Left ventricle myocardium inferior (tissue), 1 donor: ENCODE measurements at regions not wholly inside any gene's neighbourhood (a gene's known extent, or its start where the extent isn't known, plus 50 kb on each side); places are given as distances from the start of the nearest gene placed in this dataset. TPM values are rescaled to one million over a fixed set of nuclear protein-coding genes. Genes with fewer than 3 reads are reported as not detected.

Experiments used
- DNase-seq: peaks from one replicate; pipeline ENCODE4 v3.0.0-alpha.2; 2020
- H3K27ac ChIP-seq: fragments of 200-600 bp; replicated peaks from 2 replicates; pipeline ENCODE4 v1.8.0; 2021
- H3K27me3 ChIP-seq: fragments of 200-600 bp; 2 replicates; pipeline ENCODE4 v1.8.0; 2021; ENCODE audit warnings: low read depth
- H3K36me3 ChIP-seq: fragments of 200-600 bp; 2 replicates; pipeline ENCODE4 v1.8.0; 2021
- H3K4me1 ChIP-seq: fragments of 200-600 bp; 2 replicates; pipeline ENCODE4 v1.8.0; 2021
- H3K4me3 ChIP-seq: fragments of 200-600 bp; 2 replicates; pipeline ENCODE4 v1.8.0; 2021; ENCODE audit warnings: mild to moderate bottlenecking, moderate library complexity
- H3K9me3 ChIP-seq: fragments of 200-600 bp; replicated peaks from 2 replicates; pipeline ENCODE4 v1.8.0; 2021
- intact Hi-C: fragments of 100-400 bp; cut with micrococcal nuclease; formaldehyde crosslinking; loops from one replicate; pipeline ENCODE4 v1.11.0; 2022
- microRNA-seq: library from miRNA; unstranded; fragments of <30 nt; microRNA quantifications from one replicate; pipeline ENCODE4 v1.2.0, GENCODE V29; 2020
- TF ChIP-seq, protein P1 (sequence below): fragments of 200-600 bp; IDR thresholded peaks from 2 replicates; pipeline ENCODE4 v1.8.0; 2021; ENCODE audit warnings: antibody characterized with exemption, mild to moderate bottlenecking, borderline replicate concordance
- donor health status: DM: no; HTN: yes; CAD: no; lungs with severe emphysema.

DNA sequence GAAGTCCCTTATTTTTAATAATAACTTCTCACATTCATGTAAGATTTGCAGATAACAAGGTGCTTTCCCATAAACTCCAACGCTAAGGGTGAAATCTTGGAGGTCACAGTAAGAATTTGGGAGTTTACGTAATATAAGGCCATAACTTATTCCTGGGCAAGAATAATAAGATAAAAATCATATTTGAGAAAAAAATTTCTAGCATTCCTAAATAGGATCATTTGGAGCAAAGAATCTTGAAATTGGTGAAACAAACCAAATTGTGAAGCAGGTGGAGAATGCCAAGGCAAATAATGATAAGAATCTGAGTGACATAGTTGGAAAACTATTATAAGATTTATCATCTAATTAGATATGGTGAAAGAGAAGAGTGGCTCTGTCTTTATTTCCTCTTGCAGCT lies 50.4 kb upstream of the FGF16 start:
- intact Hi-C loops, result no loop called here
- DNase-seq, result no peak

More for the DNA sequence above, 50.4 kb upstream of the FGF16 start:
- TF ChIP-seq, protein P1, sequence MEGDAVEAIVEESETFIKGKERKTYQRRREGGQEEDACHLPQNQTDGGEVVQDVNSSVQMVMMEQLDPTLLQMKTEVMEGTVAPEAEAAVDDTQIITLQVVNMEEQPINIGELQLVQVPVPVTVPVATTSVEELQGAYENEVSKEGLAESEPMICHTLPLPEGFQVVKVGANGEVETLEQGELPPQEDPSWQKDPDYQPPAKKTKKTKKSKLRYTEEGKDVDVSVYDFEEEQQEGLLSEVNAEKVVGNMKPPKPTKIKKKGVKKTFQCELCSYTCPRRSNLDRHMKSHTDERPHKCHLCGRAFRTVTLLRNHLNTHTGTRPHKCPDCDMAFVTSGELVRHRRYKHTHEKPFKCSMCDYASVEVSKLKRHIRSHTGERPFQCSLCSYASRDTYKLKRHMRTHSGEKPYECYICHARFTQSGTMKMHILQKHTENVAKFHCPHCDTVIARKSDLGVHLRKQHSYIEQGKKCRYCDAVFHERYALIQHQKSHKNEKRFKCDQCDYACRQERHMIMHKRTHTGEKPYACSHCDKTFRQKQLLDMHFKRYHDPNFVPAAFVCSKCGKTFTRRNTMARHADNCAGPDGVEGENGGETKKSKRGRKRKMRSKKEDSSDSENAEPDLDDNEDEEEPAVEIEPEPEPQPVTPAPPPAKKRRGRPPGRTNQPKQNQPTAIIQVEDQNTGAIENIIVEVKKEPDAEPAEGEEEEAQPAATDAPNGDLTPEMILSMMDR, result no peak
- Histone ChIP-seq H3K27ac (no peak overlapping the region), H3K4me3 (no peak overlapping the region), H3K27me3 (no peaks in the 10 kb centered on the region), H3K9me3 (no peaks in the 10 kb centered on the region), H3K36me3 (no peaks in the 10 kb centered on the region), H3K4me1 (no peaks in the 10 kb centered on the region)

Small RNAs in the stretch of these regions (microRNA-seq; reads per million reads assigned to microRNA genes)
- not detected for gene MIR325
- gene MIR384, result not detected
